Mesenchymal stem cell (in vitro differentiated cells and primary cell): ENCODE measurements at regions not wholly inside any gene's neighbourhood (a gene's known extent, or its start where the extent isn't known, plus 50 kb on each side); places are given as distances from the start of the nearest gene placed in this dataset.

Experiments used
- DNase-seq: peaks from one replicate; pipeline ENCODE4 v3.0.0-alpha.2; 2013
- H2AFZ ChIP-seq: one replicate; pipeline ENCODE4 v1.6.1; 2013; ENCODE audit warnings: low read depth, mild to moderate bottlenecking, control low read depth, inconsistent platforms, low read length, moderate library complexity
- H2AK5ac ChIP-seq: 2 replicates; pipeline ENCODE4 v1.6.1; 2013; ENCODE audit warnings: low read length, moderate library complexity, mild to moderate bottlenecking, inconsistent platforms; ENCODE audit not compliant: severe bottlenecking
- H2BK120ac ChIP-seq: one replicate; pipeline ENCODE4 v1.6.1; 2013; ENCODE audit warnings: low read depth, mild to moderate bottlenecking, inconsistent platforms, low read length, moderate library complexity
- H2BK12ac ChIP-seq, 2 experiments: one replicate each; pipeline ENCODE4 v1.6.1; 2013; ENCODE audit warnings: inconsistent platforms in 2 of 2, low read length in 2 of 2, mild to moderate bottlenecking in 2 of 2, moderate library complexity in 2 of 2, control low read depth in 1 of 2
- H2BK15ac ChIP-seq: one replicate; pipeline ENCODE4 v1.6.1; 2013; ENCODE audit warnings: mild to moderate bottlenecking, low read depth, inconsistent platforms; ENCODE audit not compliant: poor library complexity, severe bottlenecking
- H2BK5ac ChIP-seq: 2 replicates; pipeline ENCODE4 v1.6.1; 2013; ENCODE audit warnings: low read depth, mild to moderate bottlenecking, low read length, control low read depth, inconsistent platforms; ENCODE audit not compliant: poor library complexity, severe bottlenecking
- H3K14ac ChIP-seq, 2 experiments: one replicate each; pipeline ENCODE4 v1.6.1; 2013; ENCODE audit warnings: inconsistent platforms in 2 of 2, low read length in 2 of 2, control low read depth in 1 of 2, mild to moderate bottlenecking in 1 of 2, moderate library complexity in 1 of 2
- H3K18ac ChIP-seq, 2 experiments: one replicate each; pipeline ENCODE4 v1.6.1; 2013; ENCODE audit warnings: inconsistent platforms in 2 of 2, low read length in 2 of 2, control low read depth in 1 of 2, low read depth in 1 of 2, mild to moderate bottlenecking in 1 of 2
- H3K23ac ChIP-seq, 2 experiments: one replicate each; pipeline ENCODE4 v1.6.1; 2013; ENCODE audit warnings: inconsistent platforms in 2 of 2, low read length in 2 of 2, mild to moderate bottlenecking in 2 of 2, moderate library complexity in 2 of 2, control low read depth in 1 of 2
- H3K27ac ChIP-seq: 2 replicates; pipeline ENCODE4 v1.5.1; 2013; ENCODE audit warnings: mild to moderate bottlenecking, moderate library complexity, low read length, control low read depth, inconsistent platforms; ENCODE audit not compliant: poor library complexity, severe bottlenecking
- H3K27me3 ChIP-seq, 2 experiments: 2 replicates each; pipeline versions ENCODE4 v1.6.1 to v1.7.0; 2013; ENCODE audit warnings: low read length in 2 of 2, mild to moderate bottlenecking in 2 of 2, moderate library complexity in 2 of 2, control low read depth in 1 of 2, inconsistent platforms in 1 of 2; ENCODE audit not compliant: control insufficient read depth in 1 of 2, insufficient read depth in 1 of 2
- H3K36me3 ChIP-seq, 2 experiments: 2 replicates each; pipeline versions ENCODE4 v1.6.1 to v1.7.0; 2013; ENCODE audit warnings: low read length in 2 of 2, control low read depth in 1 of 2, inconsistent platforms in 1 of 2, low read depth in 1 of 2, mild to moderate bottlenecking in 1 of 2; ENCODE audit not compliant: insufficient read depth in 2 of 2, control insufficient read depth in 1 of 2
- H3K4ac ChIP-seq, 2 experiments: one replicate each; pipeline ENCODE4 v1.6.1; 2013; ENCODE audit warnings: inconsistent platforms in 2 of 2, low read length in 2 of 2, mild to moderate bottlenecking in 2 of 2, moderate library complexity in 2 of 2, control low read depth in 1 of 2, low read depth in 1 of 2
- H3K4me1 ChIP-seq: 2 replicates; pipeline ENCODE4 v1.6.1; 2013; ENCODE audit warnings: low read depth, low read length, control low read depth; ENCODE audit not compliant: control insufficient read depth, insufficient read depth
- H3K4me2 ChIP-seq: 2 replicates; pipeline ENCODE4 v1.6.1; 2013; ENCODE audit warnings: low read length, mild to moderate bottlenecking, inconsistent platforms; ENCODE audit not compliant: poor library complexity, severe bottlenecking
- H3K4me3 ChIP-seq, 2 experiments: 2 replicates each; pipeline versions ENCODE4 v1.5.1 to v1.7.0; 2013; ENCODE audit warnings: low read length in 2 of 2, mild to moderate bottlenecking in 2 of 2, control low read depth in 1 of 2, low read depth in 1 of 2; ENCODE audit not compliant: insufficient read depth in 1 of 2
- H3K79me1 ChIP-seq: replicated peaks from 2 replicates; pipeline ENCODE4 v1.6.1; 2013; ENCODE audit warnings: mild to moderate bottlenecking, control low read depth, low read length, inconsistent platforms; ENCODE audit not compliant: poor library complexity, severe bottlenecking
- H3K9ac ChIP-seq: 2 replicates; pipeline ENCODE4 v1.7.0; 2013; ENCODE audit warnings: mild to moderate bottlenecking, low read length, moderate library complexity
- H3K9me3 ChIP-seq: 2 replicates; pipeline ENCODE4 v1.7.0; 2013; ENCODE audit warnings: mild to moderate bottlenecking, low read length; ENCODE audit not compliant: control insufficient read depth
- H4K8ac ChIP-seq: one replicate; pipeline ENCODE4 v1.6.1; 2013; ENCODE audit warnings: inconsistent platforms, mild to moderate bottlenecking, low read length, moderate library complexity
- H4K91ac ChIP-seq: one replicate; pipeline ENCODE4 v1.6.1; 2013; ENCODE audit warnings: mild to moderate bottlenecking, low read length, inconsistent platforms
- WGBS: methylation state at CpG from one replicate; pipeline ENCODE4 v1.1.7; 2013; ENCODE audit warnings: mixed read lengths; 5-methylcytosine and 5-hydroxymethylcytosine counted together

DNA sequence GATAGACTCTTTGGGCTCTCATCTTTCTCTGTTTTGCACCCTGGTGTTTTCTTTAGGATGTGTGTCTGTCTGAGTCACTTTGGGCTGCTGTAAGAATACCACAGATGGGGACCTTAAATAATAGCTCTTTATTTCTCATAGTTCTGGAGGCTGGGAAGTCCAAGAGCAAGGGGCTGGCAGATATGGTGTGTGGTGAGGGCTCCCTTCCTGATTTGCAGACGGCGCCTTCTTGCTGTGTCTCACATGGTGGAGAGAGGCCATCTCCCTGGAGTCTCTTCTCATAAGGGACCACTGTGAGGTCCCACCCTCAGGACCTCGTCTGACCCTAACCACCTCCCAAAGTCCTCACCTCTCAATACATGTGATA is 93.7 kb upstream of the ADRA2C start:
- no peak overlapping the region for H2BK15ac ChIP-seq
- no peak overlapping the region for H3K4ac ChIP-seq
- no peak overlapping the region for H2BK12ac ChIP-seq
- no peak overlapping the region for H4K91ac ChIP-seq
- no peaks in the 10 kb centered on the region for H3K79me1 ChIP-seq
- H2BK120ac ChIP-seq = no peak overlapping the region
- H3K9me3 ChIP-seq = peaks cover 5% of the 10 kb centered on the region
- H3K4me3 ChIP-seq = no peak overlapping the region
- H3K9ac ChIP-seq = no peak overlapping the region
- H3K14ac ChIP-seq = no peak overlapping the region
- no peak overlapping the region for H4K8ac ChIP-seq
- H3K18ac ChIP-seq = no peak overlapping the region
- WGBS = 100% methylated on average over 1 of the region's 3 CpGs
- H3K4me2 ChIP-seq = no peak overlapping the region
- no peak overlapping the region for H2BK5ac ChIP-seq
- H3K36me3 ChIP-seq = peaks cover 0 to 4% of the 10 kb centered on the region in 2 experiments
- no peak overlapping the region for H2AFZ ChIP-seq
- peaks cover 5% of the 10 kb centered on the region for H3K4me1 ChIP-seq
- DNase-seq = no peak
- H2AK5ac ChIP-seq = no peak overlapping the region
- H3K27me3 ChIP-seq = peaks cover 14 to 52% of the 10 kb centered on the region in 2 experiments
- H3K27ac ChIP-seq = no peak overlapping the region
- H3K23ac ChIP-seq = no peak overlapping the region

- H2BK12ac ChIP-seq = no peak overlapping the region
- no peak overlapping the region for H2BK15ac ChIP-seq
- H3K4me3 ChIP-seq = no peak overlapping the region
- WGBS = 55% methylated on average over 11 of the region's 12 CpGs
- peaks cover 3% of the 10 kb centered on the region for H3K4me1 ChIP-seq
- H3K79me1 ChIP-seq = no peaks in the 10 kb centered on the region
- no peak overlapping the region for H2AK5ac ChIP-seq
- peaks cover 8 to 49% of the 10 kb centered on the region in 2 experiments for H3K27me3 ChIP-seq
- H2BK120ac ChIP-seq = no peak overlapping the region
- H4K91ac ChIP-seq = no peak overlapping the region
- H3K23ac ChIP-seq = no peak overlapping the region
- no peak overlapping the region for H3K27ac ChIP-seq
- no peak overlapping the region for H2BK5ac ChIP-seq
- H3K36me3 ChIP-seq = peaks cover 0 to 4% of the 10 kb centered on the region in 2 experiments
- no peak overlapping the region for H3K14ac ChIP-seq
- H3K9ac ChIP-seq = no peak overlapping the region
- H4K8ac ChIP-seq = no peak overlapping the region
- H3K4me2 ChIP-seq = no peak overlapping the region
- H3K9me3 ChIP-seq = peaks cover 11% of the 10 kb centered on the region
- no peak overlapping the region for H3K18ac ChIP-seq
- H3K4ac ChIP-seq = no peak overlapping the region
- DNase-seq = peak; percentile 15
- no peak overlapping the region for H2AFZ ChIP-seq
These were observed 94.4 kb upstream of the ADRA2C start for GRCh38 chr4:3671571-3672464.

GRCh38 chr4:3670521-3671519 is 95.4 kb upstream of the ADRA2C start:
- Histone ChIP-seq H2BK15ac (no peak overlapping the region), H3K27ac (no peak overlapping the region)

DNA sequence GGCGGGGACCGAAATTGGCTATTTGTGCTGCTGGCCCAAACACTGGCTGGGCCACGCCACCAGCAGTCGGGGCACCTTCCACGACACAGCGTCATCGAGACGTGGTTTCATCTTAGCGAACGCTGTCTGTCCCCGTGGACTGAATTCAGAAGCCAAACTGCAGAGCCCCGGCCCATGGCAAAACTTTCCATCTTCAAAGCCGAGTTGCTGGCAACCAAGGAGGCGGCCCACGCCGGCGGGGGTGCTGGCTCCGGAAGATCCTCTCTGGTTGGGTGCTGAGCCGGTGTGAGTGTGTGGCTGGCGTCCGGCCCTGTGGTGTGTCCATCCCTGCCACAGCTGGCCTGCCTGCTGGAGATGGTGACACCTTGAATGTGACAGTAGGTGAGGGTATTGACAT is 96.6 kb upstream of the ADRA2C start:
- no peak overlapping the region for H2AFZ ChIP-seq
- H3K79me1 ChIP-seq = no peaks in the 10 kb centered on the region
- no peak overlapping the region for H2BK5ac ChIP-seq
- no peak overlapping the region for H3K14ac ChIP-seq
- WGBS = 94% methylated on average over 21 of the region's 21 CpGs
- H3K4ac ChIP-seq = no peak overlapping the region
- H4K8ac ChIP-seq = no peak overlapping the region
- H3K4me2 ChIP-seq = no peak overlapping the region
- H3K23ac ChIP-seq = no peak overlapping the region
- H3K4me1 ChIP-seq = peaks cover 3% of the 10 kb centered on the region
- H3K4me3 ChIP-seq = no peak overlapping the region
- no peak overlapping the region for H2BK120ac ChIP-seq
- H3K36me3 ChIP-seq = no peaks in the 10 kb centered on the region
- no peak overlapping the region for H2BK12ac ChIP-seq
- no peak overlapping the region for H3K27ac ChIP-seq
- no peak overlapping the region for H4K91ac ChIP-seq
- H3K9ac ChIP-seq = no peak overlapping the region
- no peak overlapping the region for H3K18ac ChIP-seq
- DNase-seq = no peak
- H2BK15ac ChIP-seq = no peak overlapping the region
- no peak overlapping the region for H2AK5ac ChIP-seq
- H3K27me3 ChIP-seq = peaks cover 0 to 40% of the 10 kb centered on the region in 2 experiments
- H3K9me3 ChIP-seq = peaks cover 11% of the 10 kb centered on the region

More at GRCh38 chr4:3670521-3671519, 95.4 kb upstream of the ADRA2C start:
- H4K8ac ChIP-seq = peak overlapping the region; percentile 55
- no peak overlapping the region for H3K4me2 ChIP-seq
- peaks cover 3% of the 10 kb centered on the region for H3K4me1 ChIP-seq
- H3K36me3 ChIP-seq = no peaks in the 10 kb centered on the region
- H3K18ac ChIP-seq = no peak overlapping the region
- no peak overlapping the region for H4K91ac ChIP-seq
- H3K14ac ChIP-seq = no peak overlapping the region
- H2BK120ac ChIP-seq = no peak overlapping the region
- H3K79me1 ChIP-seq = no peaks in the 10 kb centered on the region
- no peak overlapping the region for H3K4me3 ChIP-seq
- H2AFZ ChIP-seq = no peak overlapping the region
- no peak overlapping the region for H3K9ac ChIP-seq
- no peak overlapping the region for H2BK12ac ChIP-seq
- H3K4ac ChIP-seq = no peak overlapping the region
- peaks cover 0 to 40% of the 10 kb centered on the region in 2 experiments for H3K27me3 ChIP-seq
- peaks cover 11% of the 10 kb centered on the region for H3K9me3 ChIP-seq
- H2AK5ac ChIP-seq = no peak overlapping the region
- H3K23ac ChIP-seq = no peak overlapping the region
- no peak overlapping the region for H2BK5ac ChIP-seq
- 93% methylated on average over 35 of the region's 37 CpGs for WGBS
- DNase-seq = no peak
